ENCODE measurements at regions not wholly inside any gene's neighbourhood (a gene's known extent, or its start where the extent isn't known, plus 50 kb on each side); places are given as distances from the start of the nearest gene placed in this dataset.

DNA sequence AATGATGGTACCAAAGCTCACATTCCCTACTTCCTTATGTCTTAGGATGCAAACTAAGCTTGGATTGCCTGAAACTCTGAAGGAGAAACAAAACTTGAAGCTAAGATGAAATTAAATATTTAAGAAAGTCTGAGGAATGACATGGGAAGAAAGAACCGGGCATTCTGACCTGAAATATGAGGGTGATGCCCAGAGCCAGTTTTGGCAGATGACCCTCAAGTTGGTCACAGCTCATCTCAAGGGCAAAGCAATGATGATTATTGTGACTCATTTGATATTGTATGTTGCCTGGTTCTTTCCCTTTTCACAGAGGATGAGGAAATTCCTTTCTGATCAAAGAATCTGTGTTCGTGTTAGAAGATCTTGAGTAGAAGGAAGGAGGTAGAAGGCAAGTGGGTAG lies 96.0 kb upstream of the NHS start:
- TF ChIP-seq, protein P1, sequence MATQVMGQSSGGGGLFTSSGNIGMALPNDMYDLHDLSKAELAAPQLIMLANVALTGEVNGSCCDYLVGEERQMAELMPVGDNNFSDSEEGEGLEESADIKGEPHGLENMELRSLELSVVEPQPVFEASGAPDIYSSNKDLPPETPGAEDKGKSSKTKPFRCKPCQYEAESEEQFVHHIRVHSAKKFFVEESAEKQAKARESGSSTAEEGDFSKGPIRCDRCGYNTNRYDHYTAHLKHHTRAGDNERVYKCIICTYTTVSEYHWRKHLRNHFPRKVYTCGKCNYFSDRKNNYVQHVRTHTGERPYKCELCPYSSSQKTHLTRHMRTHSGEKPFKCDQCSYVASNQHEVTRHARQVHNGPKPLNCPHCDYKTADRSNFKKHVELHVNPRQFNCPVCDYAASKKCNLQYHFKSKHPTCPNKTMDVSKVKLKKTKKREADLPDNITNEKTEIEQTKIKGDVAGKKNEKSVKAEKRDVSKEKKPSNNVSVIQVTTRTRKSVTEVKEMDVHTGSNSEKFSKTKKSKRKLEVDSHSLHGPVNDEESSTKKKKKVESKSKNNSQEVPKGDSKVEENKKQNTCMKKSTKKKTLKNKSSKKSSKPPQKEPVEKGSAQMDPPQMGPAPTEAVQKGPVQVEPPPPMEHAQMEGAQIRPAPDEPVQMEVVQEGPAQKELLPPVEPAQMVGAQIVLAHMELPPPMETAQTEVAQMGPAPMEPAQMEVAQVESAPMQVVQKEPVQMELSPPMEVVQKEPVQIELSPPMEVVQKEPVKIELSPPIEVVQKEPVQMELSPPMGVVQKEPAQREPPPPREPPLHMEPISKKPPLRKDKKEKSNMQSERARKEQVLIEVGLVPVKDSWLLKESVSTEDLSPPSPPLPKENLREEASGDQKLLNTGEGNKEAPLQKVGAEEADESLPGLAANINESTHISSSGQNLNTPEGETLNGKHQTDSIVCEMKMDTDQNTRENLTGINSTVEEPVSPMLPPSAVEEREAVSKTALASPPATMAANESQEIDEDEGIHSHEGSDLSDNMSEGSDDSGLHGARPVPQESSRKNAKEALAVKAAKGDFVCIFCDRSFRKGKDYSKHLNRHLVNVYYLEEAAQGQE (IDR thresholded peaks at IDR 0.05), result no peak
- TF ChIP-seq CBX2 (IDR thresholded peaks at IDR 0.05; ENCODE audit: borderline replicate concordance, low read depth) (no peak), EHMT2 (IDR thresholded peaks at IDR 0.05; ENCODE audit: low read depth) (no peak), TP53 (CRISPR knock-in tag; IDR thresholded peaks at IDR 0.05) (no peak), ESRRA (IDR thresholded peaks at IDR 0.05; ENCODE audit: borderline replicate concordance, low read length) (no peak)
- TF ChIP-seq, protein P2, sequence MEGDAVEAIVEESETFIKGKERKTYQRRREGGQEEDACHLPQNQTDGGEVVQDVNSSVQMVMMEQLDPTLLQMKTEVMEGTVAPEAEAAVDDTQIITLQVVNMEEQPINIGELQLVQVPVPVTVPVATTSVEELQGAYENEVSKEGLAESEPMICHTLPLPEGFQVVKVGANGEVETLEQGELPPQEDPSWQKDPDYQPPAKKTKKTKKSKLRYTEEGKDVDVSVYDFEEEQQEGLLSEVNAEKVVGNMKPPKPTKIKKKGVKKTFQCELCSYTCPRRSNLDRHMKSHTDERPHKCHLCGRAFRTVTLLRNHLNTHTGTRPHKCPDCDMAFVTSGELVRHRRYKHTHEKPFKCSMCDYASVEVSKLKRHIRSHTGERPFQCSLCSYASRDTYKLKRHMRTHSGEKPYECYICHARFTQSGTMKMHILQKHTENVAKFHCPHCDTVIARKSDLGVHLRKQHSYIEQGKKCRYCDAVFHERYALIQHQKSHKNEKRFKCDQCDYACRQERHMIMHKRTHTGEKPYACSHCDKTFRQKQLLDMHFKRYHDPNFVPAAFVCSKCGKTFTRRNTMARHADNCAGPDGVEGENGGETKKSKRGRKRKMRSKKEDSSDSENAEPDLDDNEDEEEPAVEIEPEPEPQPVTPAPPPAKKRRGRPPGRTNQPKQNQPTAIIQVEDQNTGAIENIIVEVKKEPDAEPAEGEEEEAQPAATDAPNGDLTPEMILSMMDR (IDR thresholded peaks at IDR 0.05), result no peak
- TF ChIP-seq, protein P3, sequence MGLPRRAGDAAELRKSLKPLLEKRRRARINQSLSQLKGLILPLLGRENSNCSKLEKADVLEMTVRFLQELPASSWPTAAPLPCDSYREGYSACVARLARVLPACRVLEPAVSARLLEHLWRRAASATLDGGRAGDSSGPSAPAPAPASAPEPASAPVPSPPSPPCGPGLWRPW (IDR thresholded peaks at IDR 0.05), result no peak
- TF ChIP-seq, protein P4, sequence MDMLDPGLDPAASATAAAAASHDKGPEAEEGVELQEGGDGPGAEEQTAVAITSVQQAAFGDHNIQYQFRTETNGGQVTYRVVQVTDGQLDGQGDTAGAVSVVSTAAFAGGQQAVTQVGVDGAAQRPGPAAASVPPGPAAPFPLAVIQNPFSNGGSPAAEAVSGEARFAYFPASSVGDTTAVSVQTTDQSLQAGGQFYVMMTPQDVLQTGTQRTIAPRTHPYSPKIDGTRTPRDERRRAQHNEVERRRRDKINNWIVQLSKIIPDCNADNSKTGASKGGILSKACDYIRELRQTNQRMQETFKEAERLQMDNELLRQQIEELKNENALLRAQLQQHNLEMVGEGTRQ (IDR thresholded peaks at IDR 0.05), result no peak
- 19% methylated on average over 2 of the region's 2 CpGs for WGBS (ENCODE audit: missing lambda C conversion rate)
- CTCF ChIA-PET, result no interaction called here
- FAIRE-seq, result peak; percentile 92
- H3K27ac ChIP-seq, result no peak overlapping the region
- no peaks in the 10 kb centered on the region for H3K9me3 ChIP-seq
- POLR2A ChIA-PET, result no interaction called here
- no peak overlapping the region for H3K4me3 ChIP-seq
- H3K4me1 ChIP-seq, result no peaks in the 10 kb centered on the region
- no peak for DNase-seq (ENCODE audit: low read depth in 1 of 2, low spot score in 1 of 2)
- no peak overlapping the region for H3K4me2 ChIP-seq
- ATAC-seq, result no peak

- peak; percentile 78 for FAIRE-seq
- Histone ChIP-seq H3K4me2 (no peak overlapping the region), H3K9me3 (0 out of 3 replicates have a peak, but pooled peaks cover 3% of the 10 kb centered on the region), H3K4me3 (no peak overlapping the region), H3K27ac (peak overlapping the region in 1 of 2 experiments; percentile 68; a peak in 4 of 6 replicates), H3K4me1 (no peaks in the 10 kb centered on the region)
- no peak for DNase-seq (ENCODE audit: low read depth in 1 of 2, low spot score in 1 of 2)
- 51% methylated on average over 2 of the region's 2 CpGs for WGBS (ENCODE audit: missing lambda C conversion rate)
- POLR2A ChIA-PET, result no interaction called here
- CTCF ChIA-PET, result no interaction called here
- no peak for TF ChIP-seq HOXA7 (CRISPR knock-in tag; IDR thresholded peaks at IDR 0.05)
- no peak for TF ChIP-seq ZNF302 (CRISPR knock-in tag; IDR thresholded peaks at IDR 0.05)
- TF ChIP-seq MAX (IDR thresholded peaks at IDR 0.05), result no peak
- peak; percentile 93 for TF ChIP-seq NFE2L2 (conservative IDR thresholded peaks at IDR 0.05; ENCODE audit: low read length)
- TF ChIP-seq MAFK (IDR thresholded peaks at IDR 0.05; ENCODE audit: partially characterized antibody), result peak; percentile 94
- no peak for ATAC-seq
These were observed 89.0 kb upstream of the NHS start for GRCh38 chrX:17285983-17286382.

GRCh38 chrX:17291171-17291900 lies 83.7 kb upstream of the NHS start:
- FAIRE-seq (peak; percentile 36), ATAC-seq (no peak), DNase-seq (ENCODE audit: low read depth in 1 of 2, low spot score in 1 of 2) (no peak)
- no peak overlapping the region for H3K27ac ChIP-seq
- 0 out of 3 replicates have a peak, but pooled peaks cover 3% of the 10 kb centered on the region for H3K9me3 ChIP-seq
- CTCF ChIA-PET, result interaction anchor here (0.8 to 1.8 kb wide), 5 partner anchors 13 to 398 kb away, joined by 3 to 8 read pairs (median 3); no protein-coding TSS in a partner anchor
- H3K4me1 ChIP-seq, result no peaks in the 10 kb centered on the region
- H3K4me2 ChIP-seq, result no peak overlapping the region
- POLR2A ChIA-PET, result no interaction called here
- TF ChIP-seq POLR2AphosphoS2 (conservative IDR thresholded peaks at IDR 0.05; ENCODE audit: low read length) (no peak), MAZ (IDR thresholded peaks at IDR 0.05; ENCODE audit: borderline replicate concordance, low read depth, low read length) (no peak), HOXB5 (CRISPR knock-in tag; IDR thresholded peaks at IDR 0.05) (no peak), BCL3 (IDR thresholded peaks at IDR 0.05) (no peak)
- TF ChIP-seq, protein P5, sequence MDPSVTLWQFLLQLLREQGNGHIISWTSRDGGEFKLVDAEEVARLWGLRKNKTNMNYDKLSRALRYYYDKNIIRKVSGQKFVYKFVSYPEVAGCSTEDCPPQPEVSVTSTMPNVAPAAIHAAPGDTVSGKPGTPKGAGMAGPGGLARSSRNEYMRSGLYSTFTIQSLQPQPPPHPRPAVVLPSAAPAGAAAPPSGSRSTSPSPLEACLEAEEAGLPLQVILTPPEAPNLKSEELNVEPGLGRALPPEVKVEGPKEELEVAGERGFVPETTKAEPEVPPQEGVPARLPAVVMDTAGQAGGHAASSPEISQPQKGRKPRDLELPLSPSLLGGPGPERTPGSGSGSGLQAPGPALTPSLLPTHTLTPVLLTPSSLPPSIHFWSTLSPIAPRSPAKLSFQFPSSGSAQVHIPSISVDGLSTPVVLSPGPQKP (IDR thresholded peaks at IDR 0.05; ENCODE audit: low read depth, low read length), result no peak
- no peak overlapping the region for H3K4me3 ChIP-seq
- 48% methylated on average over 2 of the region's 2 CpGs for WGBS (ENCODE audit: missing lambda C conversion rate)
